PFSK-1 (cell line): ENCODE measurements at regions not wholly inside any gene's neighbourhood (a gene's known extent, or its start where the extent isn't known, plus 50 kb on each side); places are given as distances from the start of the nearest gene placed in this dataset.

Experiments
- FOXP2 ChIP-seq: optimal IDR thresholded peaks from 2 replicates; pipeline ENCODE3; 2011; ENCODE audit warnings: borderline replicate concordance, control low read depth, inconsistent platforms; ENCODE audit not compliant: insufficient read depth; ENCODE audit errors: extremely low read length, extremely low read depth
- POLR2AphosphoS5 ChIP-seq: IDR thresholded peaks from 2 replicates; pipeline ENCODE4 v1.6.1; 2012; ENCODE audit warnings: low read depth, mild to moderate bottlenecking, control low read depth, low read length, moderate library complexity
- REST ChIP-seq, 2 experiments: IDR thresholded peaks; 2 replicates each; pipeline versions ENCODE4 v1.6.1 to v1.8.0; 2011 to 2012; ENCODE audit warnings: low read depth in 2 of 2, low read length in 2 of 2, control low read depth in 1 of 2, inconsistent platforms in 1 of 2, mild to moderate bottlenecking in 1 of 2, moderate library complexity in 1 of 2; ENCODE audit not compliant: insufficient read depth in 1 of 2
- SIN3A ChIP-seq: IDR thresholded peaks from 2 replicates; pipeline ENCODE4 v1.6.1; 2012; ENCODE audit warnings: mild to moderate bottlenecking, low read length, moderate library complexity, borderline replicate concordance; ENCODE audit not compliant: insufficient read depth
- TAF1 ChIP-seq: IDR thresholded peaks from 2 replicates; pipeline ENCODE4 v1.6.1; 2012; ENCODE audit warnings: low read length, control low read depth, borderline replicate concordance; ENCODE audit not compliant: insufficient read depth

- TF ChIP-seq REST (IDR thresholded peaks at IDR 0.05; ENCODE audit: insufficient read depth in 1 of 2, low read depth in 2 of 2, low read length in 2 of 2) (no peak), SIN3A (no peak)
These were observed 588.4 kb upstream of the LRRC4C start for GRCh38 chr11:42047637-42048555.

- TF ChIP-seq SIN3A, result no peak
- no peak for TF ChIP-seq FOXP2
- no peak for TF ChIP-seq TAF1
- no peak for TF ChIP-seq REST (IDR thresholded peaks at IDR 0.05; ENCODE audit: insufficient read depth in 1 of 2, low read depth in 2 of 2, low read length in 2 of 2)
- TF ChIP-seq POLR2AphosphoS5, result no peak
These were observed 589.7 kb upstream of the LRRC4C start for GRCh38 chr11:42049186-42049585.

GRCh38 chr11:42049650-42050049 is 590.2 kb upstream of the LRRC4C start:
- no peak for TF ChIP-seq TAF1
- no peak for TF ChIP-seq SIN3A
- no peak for TF ChIP-seq POLR2AphosphoS5
- no peak for TF ChIP-seq FOXP2
- TF ChIP-seq REST (IDR thresholded peaks at IDR 0.05; ENCODE audit: insufficient read depth in 1 of 2, low read depth in 2 of 2, low read length in 2 of 2), result no peak

- TF ChIP-seq REST (IDR thresholded peaks at IDR 0.05; ENCODE audit: insufficient read depth in 1 of 2, low read depth in 2 of 2, low read length in 2 of 2), result no peak
These were observed 595.0 kb upstream of the LRRC4C start for GRCh38 chr11:42054351-42054900.

GRCh38 chr11:42055606-42056005 is 596.2 kb upstream of the LRRC4C start:
- TF ChIP-seq FOXP2, result no peak
- TF ChIP-seq SIN3A, result no peak
- TF ChIP-seq POLR2AphosphoS5, result no peak
- no peak for TF ChIP-seq REST (IDR thresholded peaks at IDR 0.05; ENCODE audit: insufficient read depth in 1 of 2, low read depth in 2 of 2, low read length in 2 of 2)
- no peak for TF ChIP-seq TAF1
